Left lung (tissue), 4 donors: ENCODE measurements at regions not wholly inside any gene's neighbourhood (a gene's known extent, or its start where the extent isn't known, plus 50 kb on each side); places are given as distances from the start of the nearest gene placed in this dataset.

ENCODE experiments used
- ATAC-seq: fragments of 200-7000 bp; cut with Tn5 transposase; one replicate; pipeline ENCODE4 v1.9.1; 2020; ENCODE audit warnings: moderate library complexity
- DNase-seq, 4 donors: peaks; one replicate each; pipeline ENCODE4 v3.0.0-alpha.2; 2013 to 2020
- H3K27ac ChIP-seq, 2 donors: fragments of 200-600 bp; sonication (generic) in 1 of 2; one replicate each; pipeline versions ENCODE4 v1.5.0 to v1.8.0; 2020 to 2021
- H3K27me3 ChIP-seq, 2 donors: fragments of 200-600 bp; sonication (generic) in 1 of 2; one replicate each; pipeline versions ENCODE4 v1.5.0 to v1.8.0; 2020 to 2021
- H3K36me3 ChIP-seq, 2 donors: fragments of 200-600 bp; sonication (generic) in 1 of 2; one replicate each; pipeline versions ENCODE4 v1.5.0 to v1.8.0; 2020 to 2021
- H3K4me1 ChIP-seq, 2 donors: fragments of 200-600 bp; one replicate each; pipeline ENCODE4 v1.8.0; 2021
- H3K4me3 ChIP-seq, 2 donors: fragments of 200-600 bp; sonication (generic) in 1 of 2; one replicate each; pipeline versions ENCODE4 v1.5.0 to v1.8.0; 2020 to 2021; ENCODE audit warnings: mild to moderate bottlenecking in 1 of 2
- H3K9me3 ChIP-seq, 2 donors: fragments of 200-600 bp; sonication (generic) in 1 of 2; one replicate each; pipeline versions ENCODE4 v1.5.0 to v1.8.0; 2020 to 2021
- intact Hi-C, 2 donors: fragments of 100-400 bp; cut with DNase I; formaldehyde crosslinking; loops; one replicate each; pipeline versions ENCODE4 v1.11.2 to v1.14.2; 2022
- TF ChIP-seq, protein P1 (sequence below), 2 donors: fragments of 200-600 bp; sonication (generic) in 1 of 2; IDR thresholded peaks; one replicate each; pipeline versions ENCODE4 v1.5.0 to v1.8.0; 2021; ENCODE audit warnings: antibody characterized with exemption in 2 of 2
- donor health status: DM: no; HTN: yes; CAD: no.
- donor health status: DM: no; HTN: no; CAD: no.

DNA sequence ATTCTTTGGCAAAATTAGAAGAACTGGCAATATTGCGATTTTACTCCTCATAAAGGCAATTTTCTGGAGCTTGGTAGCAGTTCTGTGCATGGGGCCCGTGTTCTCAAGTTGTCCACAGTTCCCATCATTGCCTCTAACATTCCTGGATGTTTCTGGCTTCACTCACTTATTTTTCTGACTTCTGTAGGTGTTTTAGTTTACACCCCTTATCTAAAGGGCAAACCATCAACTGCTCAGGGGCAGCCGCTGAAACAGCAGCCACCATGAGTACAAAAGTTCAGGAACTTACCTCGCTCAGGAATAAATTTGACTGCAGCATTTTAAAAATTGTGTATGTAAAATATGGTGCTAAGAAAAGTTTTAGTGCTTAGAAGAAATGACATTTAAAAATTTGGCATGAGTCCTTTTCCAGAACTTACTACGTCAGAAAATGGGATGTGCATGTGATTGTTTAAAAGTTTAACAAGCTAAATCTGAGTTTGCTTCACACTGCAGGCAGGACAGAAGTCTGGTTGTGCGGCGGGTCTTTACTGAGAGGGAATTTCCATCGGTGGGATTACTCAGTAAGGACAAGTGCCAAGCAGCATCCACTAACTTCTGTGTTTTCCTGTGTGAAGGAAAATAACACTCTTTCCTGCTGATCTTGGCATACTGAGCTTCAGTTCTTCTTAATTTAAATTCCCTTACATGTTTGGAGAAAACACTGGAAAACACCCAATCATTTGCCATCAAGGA lies 261.7 kb downstream of the MAT2B start:
- DNase-seq (no peak), ATAC-seq (no peak)
- intact Hi-C loops = no loop called here
- peaks cover 0 to 1% of the 10 kb centered on the region in 2 donors for H3K9me3 ChIP-seq
- H3K4me3 ChIP-seq = no peak overlapping the region
- no peaks in the 10 kb centered on the region for H3K27me3 ChIP-seq
- no peak overlapping the region for H3K27ac ChIP-seq
- TF ChIP-seq, protein P1, sequence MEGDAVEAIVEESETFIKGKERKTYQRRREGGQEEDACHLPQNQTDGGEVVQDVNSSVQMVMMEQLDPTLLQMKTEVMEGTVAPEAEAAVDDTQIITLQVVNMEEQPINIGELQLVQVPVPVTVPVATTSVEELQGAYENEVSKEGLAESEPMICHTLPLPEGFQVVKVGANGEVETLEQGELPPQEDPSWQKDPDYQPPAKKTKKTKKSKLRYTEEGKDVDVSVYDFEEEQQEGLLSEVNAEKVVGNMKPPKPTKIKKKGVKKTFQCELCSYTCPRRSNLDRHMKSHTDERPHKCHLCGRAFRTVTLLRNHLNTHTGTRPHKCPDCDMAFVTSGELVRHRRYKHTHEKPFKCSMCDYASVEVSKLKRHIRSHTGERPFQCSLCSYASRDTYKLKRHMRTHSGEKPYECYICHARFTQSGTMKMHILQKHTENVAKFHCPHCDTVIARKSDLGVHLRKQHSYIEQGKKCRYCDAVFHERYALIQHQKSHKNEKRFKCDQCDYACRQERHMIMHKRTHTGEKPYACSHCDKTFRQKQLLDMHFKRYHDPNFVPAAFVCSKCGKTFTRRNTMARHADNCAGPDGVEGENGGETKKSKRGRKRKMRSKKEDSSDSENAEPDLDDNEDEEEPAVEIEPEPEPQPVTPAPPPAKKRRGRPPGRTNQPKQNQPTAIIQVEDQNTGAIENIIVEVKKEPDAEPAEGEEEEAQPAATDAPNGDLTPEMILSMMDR (IDR thresholded peaks at IDR 0.05) = no peak
- H3K36me3 ChIP-seq = no peaks in the 10 kb centered on the region
- no peaks in the 10 kb centered on the region for H3K4me1 ChIP-seq

DNA sequence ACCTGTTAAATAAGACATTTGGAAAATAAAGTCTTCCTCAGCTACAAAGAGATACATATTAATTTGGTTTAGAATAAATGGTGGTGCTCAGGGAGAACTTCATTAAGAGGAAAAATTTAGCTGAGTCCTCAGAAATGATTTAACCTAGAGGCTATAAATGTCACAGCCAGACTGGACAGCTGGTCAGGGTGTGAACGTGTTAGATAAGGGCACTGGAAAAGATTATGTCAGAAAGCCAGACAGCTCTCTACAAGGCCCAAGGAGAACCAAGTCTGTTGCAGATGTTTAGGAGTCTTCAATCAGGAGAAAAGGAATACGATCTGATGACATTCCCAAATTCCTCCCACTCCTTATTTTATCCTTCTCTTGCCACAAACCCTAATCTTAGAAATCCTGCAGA lies 265.2 kb downstream of the MAT2B start:
- intact Hi-C loops = no loop called here
- TF ChIP-seq, protein P1 (IDR thresholded peaks at IDR 0.05) = no peak

DNA sequence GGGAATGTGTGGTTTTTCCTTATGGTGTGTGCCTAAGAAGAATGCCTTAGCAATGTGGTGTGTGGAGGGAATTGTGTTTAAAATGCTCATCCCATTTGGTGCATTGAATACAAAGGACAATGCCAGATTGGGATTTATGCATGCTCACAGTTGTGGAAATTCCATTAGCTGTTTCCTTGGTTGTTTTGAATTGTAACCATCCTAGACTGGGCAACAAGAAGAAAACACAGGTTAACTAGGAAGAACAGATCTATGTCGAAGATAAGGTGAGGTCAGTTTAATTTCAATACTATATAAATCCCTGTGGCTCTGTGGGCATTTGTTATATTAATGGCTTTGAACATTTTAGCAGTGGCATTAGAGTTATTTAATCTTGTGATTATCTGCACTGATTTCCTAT lies 266.8 kb downstream of the MAT2B start:
- no peak overlapping the region for H3K27ac ChIP-seq
- ATAC-seq (no peak), DNase-seq (no peak)
- no peak overlapping the region for H3K4me3 ChIP-seq
- no peaks in the 10 kb centered on the region for H3K9me3 ChIP-seq
- TF ChIP-seq, protein P1 (IDR thresholded peaks at IDR 0.05) = no peak
- H3K27me3 ChIP-seq = no peaks in the 10 kb centered on the region
- intact Hi-C loops = no loop called here
- no peaks in the 10 kb centered on the region for H3K36me3 ChIP-seq
- H3K4me1 ChIP-seq = no peaks in the 10 kb centered on the region

More for the DNA sequence above, 265.2 kb downstream of the MAT2B start:
- H3K27ac ChIP-seq = no peak overlapping the region
- H3K27me3 ChIP-seq = no peaks in the 10 kb centered on the region
- H3K9me3 ChIP-seq = no peaks in the 10 kb centered on the region
- no peak overlapping the region for H3K4me3 ChIP-seq
- no peaks in the 10 kb centered on the region for H3K36me3 ChIP-seq
- no peaks in the 10 kb centered on the region for H3K4me1 ChIP-seq
- DNase-seq = no peak
- ATAC-seq = no peak

DNA sequence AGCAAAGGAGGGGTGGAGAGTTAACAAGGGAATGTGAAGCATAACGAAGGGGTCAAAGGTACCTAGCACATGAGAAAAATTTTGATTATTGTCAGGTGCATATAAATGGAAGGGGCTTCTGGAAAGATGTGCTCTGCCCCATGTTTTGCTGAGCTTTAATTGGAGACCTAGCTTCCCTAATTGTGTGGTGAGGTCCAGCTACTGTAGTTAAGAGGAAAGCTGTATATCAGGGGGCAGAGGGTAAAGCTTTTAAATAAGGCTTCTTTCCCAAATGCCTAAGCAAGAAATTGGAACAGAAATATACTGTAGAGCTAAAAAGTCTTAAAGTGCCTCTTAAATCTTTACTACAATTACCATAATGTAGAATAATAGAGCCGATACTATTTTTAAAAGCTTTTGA lies 267.2 kb downstream of the MAT2B start:
- H3K27ac ChIP-seq = no peak overlapping the region
- H3K27me3 ChIP-seq = no peaks in the 10 kb centered on the region
- intact Hi-C loops = no loop called here
- ATAC-seq (no peak), DNase-seq (no peak)
- H3K9me3 ChIP-seq = no peaks in the 10 kb centered on the region
- H3K4me3 ChIP-seq = no peak overlapping the region
- H3K4me1 ChIP-seq = no peaks in the 10 kb centered on the region
- no peaks in the 10 kb centered on the region for H3K36me3 ChIP-seq
- TF ChIP-seq, protein P1 (IDR thresholded peaks at IDR 0.05) = no peak

DNA sequence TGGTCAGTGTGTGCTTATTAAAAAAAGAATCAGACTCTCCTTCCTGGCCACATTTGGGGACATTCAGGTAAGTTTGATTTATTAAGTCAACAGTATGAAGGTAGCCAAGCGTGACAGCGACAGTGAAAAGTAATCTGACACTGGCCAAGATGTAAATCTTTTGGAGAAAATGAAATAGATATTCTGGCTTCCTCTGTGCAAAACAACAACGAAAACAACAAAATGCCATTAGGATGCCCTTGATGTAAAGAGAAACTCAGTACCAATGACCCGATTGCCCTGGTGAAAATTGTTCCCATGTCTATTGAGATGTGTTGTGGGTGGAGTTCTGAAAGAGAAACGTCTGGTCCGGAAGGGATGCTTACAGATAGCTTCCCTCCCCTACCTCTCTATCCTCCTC lies 267.8 kb downstream of the MAT2B start:
- intact Hi-C loops = no loop called here
- TF ChIP-seq, protein P1 (IDR thresholded peaks at IDR 0.05) = no peak
- no peaks in the 10 kb centered on the region for H3K9me3 ChIP-seq
- no peaks in the 10 kb centered on the region for H3K4me1 ChIP-seq
- no peak overlapping the region for H3K27ac ChIP-seq
- ATAC-seq (no peak), DNase-seq (no peak)
- no peak overlapping the region for H3K4me3 ChIP-seq
- H3K36me3 ChIP-seq = no peaks in the 10 kb centered on the region
- H3K27me3 ChIP-seq = no peaks in the 10 kb centered on the region
